Dedifferentiated amniotic fluid mesenchymal stem cell (primary cell): ENCODE measurements at regions not wholly inside any gene's neighbourhood (a gene's known extent, or its start where the extent isn't known, plus 50 kb on each side); places are given as distances from the start of the nearest gene placed in this dataset.
"Not testable (repeated sequence)": the region's sequence is repeated elsewhere in the genome, so short reads cannot be mapped to it uniquely, and the experiment has no call there.

Experiments
- DNase-seq: peaks from one replicate; pipeline ENCODE4 v3.0.0-alpha.2; 2016; ENCODE audit errors: extremely low spot score

GRCh38 chr4:29081234-29081955, 1638.8 kb upstream of the PCDH7 start:
- no peak for DNase-seq

- DNase-seq = no peak
Observed at GRCh38 chr4:29082684-29083083, 1637.5 kb upstream of the PCDH7 start.

GRCh38 chr4:29085748-29086147, 1634.4 kb upstream of the PCDH7 start:
- no peak for DNase-seq

- DNase-seq = no peak
Observed at GRCh38 chr4:29104694-29105093, 1615.5 kb upstream of the PCDH7 start.

GRCh38 chr4:29113960-29114359, 1606.2 kb upstream of the PCDH7 start:
- DNase-seq = no peak

- not testable (repeated sequence) for DNase-seq
Observed at GRCh38 chr4:29117231-29117722, 1602.9 kb upstream of the PCDH7 start.

- no peak for DNase-seq
Observed at GRCh38 chr4:29121586-29121985, 1598.6 kb upstream of the PCDH7 start.

- DNase-seq = no peak
Observed at GRCh38 chr4:29128810-29129209, 1591.4 kb upstream of the PCDH7 start.

GRCh38 chr4:29131304-29131703, 1588.9 kb upstream of the PCDH7 start:
- DNase-seq = no peak

GRCh38 chr4:29142708-29143107, 1577.5 kb upstream of the PCDH7 start:
- no peak for DNase-seq

- DNase-seq = no peak
Observed at GRCh38 chr4:29151584-29151983, 1568.6 kb upstream of the PCDH7 start.

- DNase-seq = no peak
Observed at GRCh38 chr4:29153642-29154041, 1566.5 kb upstream of the PCDH7 start.

- no peak for DNase-seq
Observed at GRCh38 chr4:29175291-29175690, 1544.9 kb upstream of the PCDH7 start.

- no peak for DNase-seq
Observed at GRCh38 chr4:29199025-29199424, 1521.1 kb upstream of the PCDH7 start.

- DNase-seq = no peak
Observed at GRCh38 chr4:29199485-29199884, 1520.7 kb upstream of the PCDH7 start.

GRCh38 chr4:29213020-29213419, 1507.1 kb upstream of the PCDH7 start:
- no peak for DNase-seq

GRCh38 chr4:29220761-29221160, 1499.4 kb upstream of the PCDH7 start:
- DNase-seq = no peak

GRCh38 chr4:29224911-29225310, 1495.3 kb upstream of the PCDH7 start:
- DNase-seq = no peak

GRCh38 chr4:29240641-29241040, 1479.5 kb upstream of the PCDH7 start:
- no peak for DNase-seq

- DNase-seq = no peak
Observed at GRCh38 chr4:29243054-29243453, 1477.1 kb upstream of the PCDH7 start.

GRCh38 chr4:29243851-29244250, 1476.3 kb upstream of the PCDH7 start:
- DNase-seq = no peak

GRCh38 chr4:29259556-29259955, 1460.6 kb upstream of the PCDH7 start:
- no peak for DNase-seq

- DNase-seq = no peak
Observed at GRCh38 chr4:29262986-29263385, 1457.2 kb upstream of the PCDH7 start.

GRCh38 chr4:29276150-29276549, 1444.0 kb upstream of the PCDH7 start:
- no peak for DNase-seq
